IMR-90 (cell line): ENCODE measurements at regions not wholly inside any gene's neighbourhood (a gene's known extent, or its start where the extent isn't known, plus 50 kb on each side); places are given as distances from the start of the nearest gene placed in this dataset.

Experiments
- ATAC-seq: fragments of 200-7000 bp; cut with Tn5 transposase; 2 replicates; pipeline ENCODE4 v1.9.1; 2020; ENCODE audit warnings: low read depth, mild to moderate bottlenecking, moderate library complexity
- BruUV-seq: library from RNA; stranded (reverse); fragments of 400-500 nt; replicated peaks from 2 replicates; lab custom pipeline; 2021; lab: Mats Ljungman, UMichigan
- CTCF ChIA-PET: fragments of 300-600 bp; formaldehyde crosslinking; extraction: SDS; loops from one replicate; lab custom pipeline; 2021; ENCODE audit warnings: antibody characterized with exemption; lab: Yijun Ruan, JAX
- POLR2A ChIA-PET: fragments of 300-600 bp; sonication (Branson Sonifier 250); formaldehyde crosslinking; loops from one replicate; lab custom pipeline; 2022; ENCODE audit warnings: antibody characterized with exemption; ENCODE audit not compliant: unreplicated experiment; lab: Charles Lee
- DNase-seq: peaks from one replicate; pipeline ENCODE4 v3.0.0; 2013
- H2AFZ ChIP-seq: replicated peaks from 2 replicates; pipeline ENCODE3; 2013; ENCODE audit warnings: low read length, mild to moderate bottlenecking; ENCODE audit not compliant: poor library complexity
- H2AK5ac ChIP-seq: 2 replicates; pipeline ENCODE4 v1.6.1; 2013; ENCODE audit warnings: low read depth, low read length, inconsistent platforms
- H2AK9ac ChIP-seq: replicated peaks from 2 replicates; pipeline ENCODE3; 2013; ENCODE audit warnings: mild to moderate bottlenecking, low read depth, low read length, moderate library complexity; ENCODE audit not compliant: poor library complexity
- H2BK120ac ChIP-seq: 2 replicates; pipeline ENCODE4 v1.6.1; 2013; ENCODE audit warnings: low read depth, low read length, inconsistent platforms
- H2BK15ac ChIP-seq: 3 replicates; pipeline ENCODE4 v1.6.1; 2013; ENCODE audit warnings: low read depth, low read length, inconsistent platforms
- H2BK20ac ChIP-seq: 2 replicates; pipeline ENCODE4 v1.6.1; 2013; ENCODE audit warnings: low read depth, mild to moderate bottlenecking, inconsistent platforms, low read length, moderate library complexity
- H2BK5ac ChIP-seq: 2 replicates; pipeline ENCODE4 v1.6.1; 2013; ENCODE audit warnings: mild to moderate bottlenecking, low read depth, low read length, inconsistent platforms; ENCODE audit not compliant: poor library complexity, severe bottlenecking
- H3K14ac ChIP-seq: replicated peaks from 2 replicates; pipeline ENCODE4 v1.6.1; 2013; ENCODE audit warnings: low read depth, low read length, inconsistent platforms
- H3K18ac ChIP-seq: 2 replicates; pipeline ENCODE4 v1.6.1; 2013; ENCODE audit warnings: low read depth, low read length, control low read depth
- H3K23ac ChIP-seq: 2 replicates; pipeline ENCODE4 v1.6.1; 2013; ENCODE audit warnings: low read depth, low read length, inconsistent platforms
- H3K27ac ChIP-seq: 2 replicates; pipeline ENCODE4 v1.5.1; 2013; ENCODE audit warnings: mild to moderate bottlenecking, control low read depth, low read length; ENCODE audit not compliant: insufficient read depth
- H3K27me3 ChIP-seq: 2 replicates; pipeline ENCODE4 v1.6.1; 2013; ENCODE audit warnings: low read length; ENCODE audit not compliant: control insufficient read depth, insufficient read depth
- H3K36me3 ChIP-seq: 2 replicates; pipeline ENCODE4 v1.6.1; 2013; ENCODE audit warnings: low read length, mixed read lengths; ENCODE audit not compliant: control insufficient read depth, insufficient read depth
- H3K4ac ChIP-seq: 2 replicates; pipeline ENCODE4 v1.6.1; 2013; ENCODE audit warnings: low read depth, low read length, inconsistent platforms
- H3K4me1 ChIP-seq: 2 replicates; pipeline ENCODE4 v1.6.1; 2013; ENCODE audit warnings: low read length, mixed read lengths; ENCODE audit not compliant: control insufficient read depth, insufficient read depth
- H3K4me2 ChIP-seq: 2 replicates; pipeline ENCODE4 v1.6.1; 2013; ENCODE audit warnings: low read depth, mild to moderate bottlenecking, control low read depth, low read length, moderate library complexity
- H3K4me3 ChIP-seq: 2 replicates; pipeline ENCODE4 v1.5.1; 2013; ENCODE audit warnings: low read depth, mild to moderate bottlenecking, control low read depth, low read length, moderate library complexity; ENCODE audit not compliant: insufficient read depth
- H3K56ac ChIP-seq: 2 replicates; pipeline ENCODE4 v1.6.1; 2013; ENCODE audit warnings: low read length, inconsistent platforms; ENCODE audit not compliant: insufficient read depth; ENCODE audit errors: extremely low read depth
- H3K79me1 ChIP-seq, 2 experiments: 2 replicates each; pipeline ENCODE4 v1.6.1; 2013; ENCODE audit warnings: low read length in 2 of 2, inconsistent platforms in 1 of 2, low read depth in 1 of 2
- H3K9ac ChIP-seq: 2 replicates; pipeline ENCODE4 v1.6.1; 2013; ENCODE audit warnings: low read depth, low read length, control low read depth
- H3K9me1 ChIP-seq: 2 replicates; pipeline ENCODE4 v1.6.1; 2013; ENCODE audit warnings: low read length, inconsistent platforms; ENCODE audit not compliant: insufficient read depth
- H3K9me3 ChIP-seq: 2 replicates; pipeline ENCODE4 v1.6.1; 2013; ENCODE audit warnings: low read length; ENCODE audit not compliant: control insufficient read depth, insufficient read depth
- H4K20me1 ChIP-seq: 2 replicates; pipeline ENCODE4 v1.6.1; 2013; ENCODE audit warnings: low read length, inconsistent platforms; ENCODE audit not compliant: insufficient read depth
- H4K5ac ChIP-seq: 2 replicates; pipeline ENCODE4 v1.6.1; 2013; ENCODE audit warnings: mild to moderate bottlenecking, low read depth, low read length, control low read depth
- H4K8ac ChIP-seq, 2 experiments: 2 replicates each; pipeline ENCODE4 v1.6.1; 2013; ENCODE audit warnings: low read depth in 2 of 2, low read length in 2 of 2, control low read depth in 1 of 2, inconsistent platforms in 1 of 2
- H4K91ac ChIP-seq: 2 replicates; pipeline ENCODE4 v1.6.1; 2013; ENCODE audit warnings: low read depth, low read length, inconsistent platforms; ENCODE audit not compliant: insufficient read depth
- BHLHE40 ChIP-seq: fragments of 150-350 bp; IDR thresholded peaks from 2 replicates; pipeline ENCODE4 v1.6.1; 2016; ENCODE audit warnings: mild to moderate bottlenecking, low read depth, low read length
- CEBPB ChIP-seq: IDR thresholded peaks from 2 replicates; pipeline ENCODE4 v1.6.1; 2012; ENCODE audit warnings: low read depth, low read length, improper control_type of control experiment
- CHD1 ChIP-seq: IDR thresholded peaks from 2 replicates; pipeline ENCODE4 v1.6.1; 2012; ENCODE audit warnings: low read depth, low read length, improper control_type of control experiment
- CTCF ChIP-seq: conservative IDR thresholded peaks from 2 replicates; pipeline ENCODE4 v1.5.1; 2012; ENCODE audit warnings: mild to moderate bottlenecking, low read depth, low read length, improper control_type of control experiment
- ELK1 ChIP-seq: fragments of 150-350 bp; IDR thresholded peaks from 2 replicates; pipeline ENCODE4 v1.6.1; 2016; ENCODE audit warnings: low read depth, mild to moderate bottlenecking, low read length, moderate library complexity, borderline replicate concordance
- FOS ChIP-seq: fragments of 150-350 bp; IDR thresholded peaks from 2 replicates; pipeline ENCODE4 v1.6.1; 2016; ENCODE audit warnings: low read depth, low read length
- MAFK ChIP-seq: IDR thresholded peaks from 2 replicates; pipeline ENCODE4 v1.6.1; 2012; ENCODE audit warnings: low read depth, low read length, improper control_type of control experiment
- MAZ ChIP-seq: IDR thresholded peaks from 2 replicates; pipeline ENCODE4 v1.6.1; 2012; ENCODE audit warnings: low read depth, mild to moderate bottlenecking, low read length, improper control_type of control experiment, moderate library complexity, borderline replicate concordance
- MXI1 ChIP-seq: IDR thresholded peaks from 2 replicates; pipeline ENCODE4 v1.6.1; 2012; ENCODE audit warnings: low read depth, mild to moderate bottlenecking, low read length, moderate library complexity, borderline replicate concordance
- NFE2L2 ChIP-seq: fragments of 150-350 bp; IDR thresholded peaks from 2 replicates; pipeline ENCODE4 v1.6.1; 2016; ENCODE audit warnings: low read depth, mild to moderate bottlenecking, low read length
- POLR2A ChIP-seq: IDR thresholded peaks from 2 replicates; pipeline ENCODE4 v1.6.1; 2012; ENCODE audit warnings: mild to moderate bottlenecking, low read depth, low read length
- RAD21 ChIP-seq: IDR thresholded peaks from 2 replicates; pipeline ENCODE4 v1.6.1; 2012; ENCODE audit warnings: low read length, improper control_type of control experiment
- RFX5 ChIP-seq: IDR thresholded peaks from 2 replicates; pipeline ENCODE4 v1.8.0; 2012; ENCODE audit warnings: low read depth, mild to moderate bottlenecking, low read length, moderate library complexity
- SMC3 ChIP-seq: fragments of 150-350 bp; IDR thresholded peaks from 2 replicates; pipeline ENCODE4 v1.6.1; 2016; ENCODE audit warnings: low read depth, mild to moderate bottlenecking, antibody characterized with exemption, low read length, moderate library complexity
- USF2 ChIP-seq: fragments of 150-350 bp; IDR thresholded peaks from 2 replicates; pipeline ENCODE4 v1.6.1; 2017; ENCODE audit warnings: mild to moderate bottlenecking, antibody characterized with exemption, low read length, low read depth
- WGBS, 2 experiments: methylation state at CpG; one replicate each; pipeline versions ENCODE4 v1.1.5 to v1.1.7; 2013; ENCODE audit warnings: missing lambda C conversion rate in 2 of 2; ENCODE audit not compliant: insufficient read length in 1 of 2; ENCODE audit errors: extremely low coverage in 2 of 2; 5-methylcytosine and 5-hydroxymethylcytosine counted together
- dilution Hi-C: fragments of 300-500 bp; cut with HindIII; formaldehyde crosslinking; loops from one replicate; pipeline ENCODE4 v1.14.3; 2018; ENCODE audit warnings: low sequenced_read_pairs; ENCODE audit not compliant: unreplicated experiment
- in situ Hi-C: fragments of 300-500 bp; cut with MboI; formaldehyde crosslinking; loops from 3 replicates; pipeline ENCODE4 v1.14.3; 2019; ENCODE audit warnings: low sequenced_read_pairs, inconsistent platforms, mixed read lengths
- intact Hi-C: fragments of 100-400 bp; cut with micrococcal nuclease; formaldehyde crosslinking; loops from 2 replicates; pipeline ENCODE4 v1.10.0; 2022

- Histone ChIP-seq H2BK120ac (no peak overlapping the region), H3K4me2 (no peak overlapping the region), H3K14ac (no peak overlapping the region), H3K9me1 (no peaks in the 10 kb centered on the region), H3K79me1 (no peaks in the 10 kb centered on the region), H3K4me1 (no peaks in the 10 kb centered on the region), H3K36me3 (no peaks in the 10 kb centered on the region), H2BK20ac (no peak overlapping the region), H3K56ac (no peak overlapping the region), H2AK5ac (no peak overlapping the region), H3K23ac (no peak overlapping the region), H3K9ac (no peak overlapping the region), H2BK5ac (no peak overlapping the region), H3K27ac (no peak overlapping the region), H4K20me1 (no peaks in the 10 kb centered on the region), H3K4ac (no peak overlapping the region), H2AFZ (no peak overlapping the region), H2BK15ac (no peak overlapping the region), H3K27me3 (peaks cover 12% of the 10 kb centered on the region), H3K18ac (no peak overlapping the region), H2AK9ac (no peak overlapping the region), H4K5ac (no peak overlapping the region), H4K8ac (no peak overlapping the region), H4K91ac (no peak overlapping the region), H3K4me3 (no peak overlapping the region), H3K9me3 (peaks cover 5% of the 10 kb centered on the region)
- dilution Hi-C loops, result no loop called here
- DNase-seq (no peak), ATAC-seq (no peak)
- POLR2A ChIA-PET, result no interaction called here
- BruUV-seq, result no TSS peak
- intact Hi-C loops, result no loop called here
- in situ Hi-C loops, result no loop called here
- CTCF ChIA-PET, result no interaction called here
- TF ChIP-seq FOS (no peak), RFX5 (no peak), USF2 (no peak), CHD1 (no peak), CTCF (no peak), RAD21 (no peak), BHLHE40 (no peak), ELK1 (no peak), POLR2A (no peak), MAZ (no peak), MAFK (no peak), CEBPB (no peak), NFE2L2 (no peak), MXI1 (no peak), SMC3 (no peak)
- no CpG with 5 or more reads among the region's 4 CpGs for WGBS, 2 experiments
Measured at GRCh38 chr3:127059072-127059471, 76.2 kb downstream of the PLXNA1 start.
